A673 (cell line): ENCODE measurements at regions not wholly inside any gene's neighbourhood (a gene's known extent, or its start where the extent isn't known, plus 50 kb on each side); places are given as distances from the start of the nearest gene placed in this dataset.

Source experiments
- EZH2 ChIP-seq: fragments of 200-600 bp; sonication (generic); IDR thresholded peaks from 2 replicates; pipeline ENCODE4 v1.6.1; 2017; ENCODE audit warnings: borderline replicate concordance, low read depth, mild to moderate bottlenecking, mixed read lengths, antibody characterized with exemption, low read length; ENCODE audit not compliant: poor library complexity, severe bottlenecking
- TF ChIP-seq, protein P1 (sequence below): fragments of 300-800, 200-600 bp; sonication (generic); conservative IDR thresholded peaks from 2 replicates; pipeline ENCODE4 v1.5.1; 2017; ENCODE audit warnings: low read depth, mild to moderate bottlenecking, antibody characterized with exemption, low read length, moderate library complexity, mixed read lengths

DNA sequence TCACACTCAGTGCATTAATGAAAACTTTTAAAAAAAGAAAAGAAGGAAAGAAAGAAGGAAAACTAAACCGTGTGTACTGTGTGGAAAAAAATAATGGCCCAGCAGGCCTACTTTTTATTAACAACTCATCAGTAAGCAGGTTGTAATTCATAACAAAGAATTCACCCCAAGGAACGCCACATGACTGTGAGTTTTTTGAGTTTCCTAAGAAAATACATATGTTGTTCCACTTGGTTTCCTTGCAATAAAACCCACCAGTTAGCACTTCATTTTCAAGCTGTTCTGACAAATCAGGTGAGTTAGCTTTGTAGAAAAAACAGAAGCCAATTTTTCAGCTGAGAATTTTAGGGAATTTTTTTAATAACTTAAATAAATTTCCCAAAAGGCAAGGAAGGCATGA is 259.3 kb upstream of the TBX18 start:
- TF ChIP-seq EZH2, result no peak
- TF ChIP-seq, protein P1, sequence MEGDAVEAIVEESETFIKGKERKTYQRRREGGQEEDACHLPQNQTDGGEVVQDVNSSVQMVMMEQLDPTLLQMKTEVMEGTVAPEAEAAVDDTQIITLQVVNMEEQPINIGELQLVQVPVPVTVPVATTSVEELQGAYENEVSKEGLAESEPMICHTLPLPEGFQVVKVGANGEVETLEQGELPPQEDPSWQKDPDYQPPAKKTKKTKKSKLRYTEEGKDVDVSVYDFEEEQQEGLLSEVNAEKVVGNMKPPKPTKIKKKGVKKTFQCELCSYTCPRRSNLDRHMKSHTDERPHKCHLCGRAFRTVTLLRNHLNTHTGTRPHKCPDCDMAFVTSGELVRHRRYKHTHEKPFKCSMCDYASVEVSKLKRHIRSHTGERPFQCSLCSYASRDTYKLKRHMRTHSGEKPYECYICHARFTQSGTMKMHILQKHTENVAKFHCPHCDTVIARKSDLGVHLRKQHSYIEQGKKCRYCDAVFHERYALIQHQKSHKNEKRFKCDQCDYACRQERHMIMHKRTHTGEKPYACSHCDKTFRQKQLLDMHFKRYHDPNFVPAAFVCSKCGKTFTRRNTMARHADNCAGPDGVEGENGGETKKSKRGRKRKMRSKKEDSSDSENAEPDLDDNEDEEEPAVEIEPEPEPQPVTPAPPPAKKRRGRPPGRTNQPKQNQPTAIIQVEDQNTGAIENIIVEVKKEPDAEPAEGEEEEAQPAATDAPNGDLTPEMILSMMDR, result no peak
